NB4 (cell line): ENCODE measurements at regions not wholly inside any gene's neighbourhood (a gene's known extent, or its start where the extent isn't known, plus 50 kb on each side); places are given as distances from the start of the nearest gene placed in this dataset.

Source experiments
- CTCF ChIP-seq: IDR thresholded peaks from one replicate; pipeline ENCODE4 v1.5.1; 2012; ENCODE audit warnings: low read depth, low read length
- MYC ChIP-seq: IDR thresholded peaks from 2 replicates; pipeline ENCODE4 v1.6.1; 2011; ENCODE audit warnings: low read depth, low read length
- POLR2A ChIP-seq: IDR thresholded peaks from 2 replicates; pipeline ENCODE4 v1.6.1; 2011; ENCODE audit warnings: mild to moderate bottlenecking; ENCODE audit not compliant: insufficient read length; ENCODE audit errors: extremely low read depth

GRCh38 chr5:54772684-54773083 is 212.7 kb downstream of the ESM1 start:
- TF ChIP-seq CTCF: no peak
- no peak for TF ChIP-seq MYC
- no peak for TF ChIP-seq POLR2A
